HFFc6 (cell line): ENCODE measurements at regions not wholly inside any gene's neighbourhood (a gene's known extent, or its start where the extent isn't known, plus 50 kb on each side); places are given as distances from the start of the nearest gene placed in this dataset.

Source experiments
- DNase-seq: peaks from one replicate; pipeline ENCODE4 v3.0.0-alpha.2; 2018
- H3K27ac Mint-ChIP-seq: 2 replicates; pipeline ENCODE4 v1.8.0; 2020; ENCODE audit warnings: mild to moderate bottlenecking, mixed read lengths
- H3K27me3 Mint-ChIP-seq: 2 replicates; pipeline ENCODE4 v1.8.0; 2021; ENCODE audit warnings: mild to moderate bottlenecking, moderate library complexity, mixed read lengths; ENCODE audit not compliant: insufficient read depth
- H3K36me3 Mint-ChIP-seq: 2 replicates; pipeline ENCODE4 v1.8.0; 2021; ENCODE audit warnings: low read depth, mixed read lengths
- H3K4me1 Mint-ChIP-seq: 2 replicates; pipeline ENCODE4 v1.8.0; 2020; ENCODE audit warnings: low read depth, mixed read lengths
- H3K4me3 Mint-ChIP-seq: 2 replicates; pipeline ENCODE4 v1.8.0; 2020; ENCODE audit warnings: mild to moderate bottlenecking, moderate library complexity, mixed read lengths
- H3K9me3 Mint-ChIP-seq: 2 replicates; pipeline ENCODE4 v1.8.0; 2020; ENCODE audit warnings: mild to moderate bottlenecking, mixed read lengths
- TF ChIP-seq, protein P1 (sequence below): fragments of 200-600 bp; sonication (generic); IDR thresholded peaks from 2 replicates; pipeline ENCODE4 v1.5.0; 2021; ENCODE audit warnings: antibody characterized with exemption, mild to moderate bottlenecking

DNA sequence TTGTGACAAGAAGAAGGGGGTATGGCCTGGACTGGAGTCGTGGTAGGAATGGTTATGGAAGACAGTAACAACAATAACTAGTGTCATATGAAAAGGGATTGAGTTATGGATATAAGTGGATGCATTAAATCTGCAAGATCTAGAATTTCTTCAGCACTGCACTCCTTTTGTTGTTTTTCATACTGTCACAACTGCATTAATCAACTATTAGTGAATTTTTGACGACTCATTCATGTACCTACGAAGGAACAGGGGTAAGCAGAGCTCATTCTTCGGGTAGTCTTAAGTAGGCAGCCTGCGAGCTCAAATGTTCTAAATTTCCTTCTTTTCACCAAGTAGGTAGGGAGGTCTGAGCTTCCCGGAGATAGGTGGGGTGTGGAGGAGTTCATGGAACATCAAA, 109.7 kb upstream of the UPP2 start:
- DNase-seq: no peak
- TF ChIP-seq, protein P1, sequence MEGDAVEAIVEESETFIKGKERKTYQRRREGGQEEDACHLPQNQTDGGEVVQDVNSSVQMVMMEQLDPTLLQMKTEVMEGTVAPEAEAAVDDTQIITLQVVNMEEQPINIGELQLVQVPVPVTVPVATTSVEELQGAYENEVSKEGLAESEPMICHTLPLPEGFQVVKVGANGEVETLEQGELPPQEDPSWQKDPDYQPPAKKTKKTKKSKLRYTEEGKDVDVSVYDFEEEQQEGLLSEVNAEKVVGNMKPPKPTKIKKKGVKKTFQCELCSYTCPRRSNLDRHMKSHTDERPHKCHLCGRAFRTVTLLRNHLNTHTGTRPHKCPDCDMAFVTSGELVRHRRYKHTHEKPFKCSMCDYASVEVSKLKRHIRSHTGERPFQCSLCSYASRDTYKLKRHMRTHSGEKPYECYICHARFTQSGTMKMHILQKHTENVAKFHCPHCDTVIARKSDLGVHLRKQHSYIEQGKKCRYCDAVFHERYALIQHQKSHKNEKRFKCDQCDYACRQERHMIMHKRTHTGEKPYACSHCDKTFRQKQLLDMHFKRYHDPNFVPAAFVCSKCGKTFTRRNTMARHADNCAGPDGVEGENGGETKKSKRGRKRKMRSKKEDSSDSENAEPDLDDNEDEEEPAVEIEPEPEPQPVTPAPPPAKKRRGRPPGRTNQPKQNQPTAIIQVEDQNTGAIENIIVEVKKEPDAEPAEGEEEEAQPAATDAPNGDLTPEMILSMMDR: no peak
- Mint-ChIP-seq H3K4me3 (no peak overlapping the region), H3K27me3 (peaks cover 6% of the 10 kb centered on the region), H3K9me3 (no peaks in the 10 kb centered on the region), H3K36me3 (no peaks in the 10 kb centered on the region), H3K27ac (no peak overlapping the region), H3K4me1 (no peaks in the 10 kb centered on the region)

DNA sequence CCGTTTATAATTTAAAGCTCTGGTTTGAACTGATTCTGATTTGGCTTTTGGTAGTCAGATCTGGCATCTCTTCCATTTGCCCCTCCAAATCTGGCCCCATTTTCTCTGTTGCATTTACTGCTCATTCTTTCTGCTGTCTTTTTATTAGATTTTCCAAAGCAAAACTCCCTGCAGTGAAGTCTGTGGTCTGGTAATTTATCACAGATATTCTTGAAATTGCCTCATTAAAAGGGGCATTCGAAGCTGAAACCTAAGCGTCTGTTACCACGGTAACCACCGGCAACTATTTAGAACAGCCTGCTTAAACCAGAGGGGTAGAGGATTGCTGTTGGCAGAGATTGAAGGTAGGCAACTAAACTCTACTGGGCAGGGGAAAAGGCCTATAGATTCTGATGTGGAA, 111.5 kb upstream of the UPP2 start:
- Mint-ChIP-seq H3K36me3 (no peaks in the 10 kb centered on the region), H3K4me1 (no peaks in the 10 kb centered on the region), H3K27me3 (peaks cover 6% of the 10 kb centered on the region), H3K27ac (no peak overlapping the region), H3K9me3 (no peaks in the 10 kb centered on the region), H3K4me3 (no peak overlapping the region)
- DNase-seq: no peak
- TF ChIP-seq, protein P1: no peak

- Mint-ChIP-seq H3K9me3 (no peaks in the 10 kb centered on the region), H3K27ac (no peak overlapping the region), H3K4me3 (no peak overlapping the region), H3K27me3 (peaks cover 6% of the 10 kb centered on the region), H3K36me3 (no peaks in the 10 kb centered on the region), H3K4me1 (no peaks in the 10 kb centered on the region)
- TF ChIP-seq, protein P1: no peak; the same call in 1 of the 2 replicates
- DNase-seq: no peak
These were observed 112.4 kb upstream of the UPP2 start for GRCh38 chr2:157989227-157989626.

GRCh38 chr2:157986761-157987160, 110.6 kb upstream of the ACVR1 start:
- Mint-ChIP-seq H3K27ac (no peak overlapping the region), H3K4me3 (no peak overlapping the region), H3K9me3 (no peaks in the 10 kb centered on the region), H3K4me1 (no peaks in the 10 kb centered on the region), H3K27me3 (peaks cover 6% of the 10 kb centered on the region), H3K36me3 (no peaks in the 10 kb centered on the region)
- TF ChIP-seq, protein P1: no peak
- no peak for DNase-seq

DNA sequence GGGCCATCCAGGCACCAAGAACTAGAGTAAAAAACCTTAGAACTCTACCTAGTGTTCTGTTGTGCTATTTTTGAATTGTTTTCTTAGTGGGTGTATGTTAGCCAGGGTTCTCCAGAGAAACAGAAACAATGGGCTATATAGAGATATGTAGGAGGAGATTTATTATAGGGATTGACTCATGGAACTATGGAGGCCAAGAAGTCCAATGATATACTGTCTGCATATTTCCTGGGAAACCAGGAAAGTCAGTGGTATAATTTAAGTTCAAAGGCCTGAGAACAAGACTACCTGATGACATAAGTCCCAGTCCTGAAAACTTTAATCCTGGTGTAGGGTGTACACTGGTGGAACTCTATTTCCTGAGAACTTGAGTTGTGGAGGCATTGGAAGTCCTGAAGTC, 108.7 kb upstream of the ACVR1 start:
- H3K36me3 Mint-ChIP-seq: peaks cover 1% of the 10 kb centered on the region; the same call in 1 of the 2 replicates
- DNase-seq: no peak
- H3K27ac Mint-ChIP-seq: no peak overlapping the region
- peaks cover 2% of the 10 kb centered on the region; the same call in 1 of the 2 replicates for H3K27me3 Mint-ChIP-seq
- H3K4me1 Mint-ChIP-seq: no peaks in the 10 kb centered on the region
- peaks cover 6% of the 10 kb centered on the region; the same call in 1 of the 2 replicates for H3K9me3 Mint-ChIP-seq
- TF ChIP-seq, protein P1: no peak
- no peak overlapping the region for H3K4me3 Mint-ChIP-seq

GRCh38 chr2:157980020-157980419, 103.9 kb upstream of the ACVR1 start:
- TF ChIP-seq, protein P1: no peak
- no peaks in the 10 kb centered on the region for H3K4me1 Mint-ChIP-seq
- peaks cover 13% of the 10 kb centered on the region for H3K9me3 Mint-ChIP-seq
- H3K36me3 Mint-ChIP-seq: peaks cover 7% of the 10 kb centered on the region; the same call in 1 of the 2 replicates
- H3K27ac Mint-ChIP-seq: no peak overlapping the region
- no peak for DNase-seq
- peaks cover 1% of the 10 kb centered on the region; the same call in 1 of the 2 replicates for H3K27me3 Mint-ChIP-seq
- no peak overlapping the region for H3K4me3 Mint-ChIP-seq
